ENCODE measurements at regions not wholly inside any gene's neighbourhood (a gene's known extent, or its start where the extent isn't known, plus 50 kb on each side); places are given as distances from the start of the nearest gene placed in this dataset.

DNA sequence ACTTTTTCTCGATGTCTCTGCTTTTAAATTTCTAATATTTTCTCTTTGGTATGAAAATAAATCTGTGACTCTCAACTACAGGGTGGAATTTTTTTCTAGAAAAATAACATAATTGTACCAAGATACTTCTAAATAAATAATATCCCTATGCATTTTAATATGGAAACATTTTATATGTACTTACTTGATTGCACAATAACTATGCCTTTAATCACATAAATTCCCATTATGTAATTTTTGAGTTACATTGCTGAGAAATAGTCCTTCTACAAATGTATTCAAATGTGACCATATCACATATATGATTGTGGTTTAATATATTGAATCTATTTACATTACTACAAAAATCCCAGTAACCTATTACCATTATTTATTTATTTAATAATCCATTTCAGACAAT is 1543.3 kb upstream of the PABPC4L start:
- no peak for DNase-seq

DNA sequence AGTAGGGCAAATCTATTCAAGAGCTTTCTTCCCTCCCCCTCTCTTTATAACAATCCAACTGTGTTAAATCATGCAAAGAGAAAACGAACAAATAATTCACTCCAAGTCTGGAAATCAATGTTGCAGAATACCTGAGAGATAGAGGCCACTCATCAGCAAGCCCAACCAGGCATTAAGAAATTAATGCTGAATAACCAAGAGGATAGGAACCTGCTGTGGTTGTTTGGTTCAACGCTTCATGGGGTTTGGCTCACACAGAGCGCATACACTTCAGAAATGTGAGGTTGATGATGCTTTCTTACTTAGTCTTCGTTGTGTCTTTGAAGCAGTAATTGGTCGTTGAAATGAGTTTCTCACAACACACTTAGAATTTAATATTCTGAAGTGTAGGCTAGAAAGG is 1540.0 kb upstream of the PABPC4L start:
- no peak for DNase-seq

DNA sequence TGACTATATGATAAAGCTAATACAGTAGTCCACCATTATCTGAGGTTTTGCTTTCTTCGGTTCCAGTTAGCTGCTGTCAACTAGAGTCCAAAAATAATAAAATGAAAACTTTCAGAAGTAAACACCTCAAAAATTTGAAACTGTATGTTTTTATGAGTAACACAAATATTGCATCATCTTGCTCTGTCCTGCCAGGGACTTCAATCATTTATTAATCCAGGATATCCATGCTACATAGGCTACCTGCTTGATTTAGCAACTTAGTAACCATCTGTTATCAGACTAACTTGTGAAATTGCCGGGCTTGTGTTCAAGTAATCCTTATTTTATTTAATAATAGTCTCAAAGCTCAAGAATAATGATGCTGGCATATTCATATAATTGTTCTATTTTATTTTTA is 1537.8 kb upstream of the PABPC4L start:
- DNase-seq: no peak

DNA sequence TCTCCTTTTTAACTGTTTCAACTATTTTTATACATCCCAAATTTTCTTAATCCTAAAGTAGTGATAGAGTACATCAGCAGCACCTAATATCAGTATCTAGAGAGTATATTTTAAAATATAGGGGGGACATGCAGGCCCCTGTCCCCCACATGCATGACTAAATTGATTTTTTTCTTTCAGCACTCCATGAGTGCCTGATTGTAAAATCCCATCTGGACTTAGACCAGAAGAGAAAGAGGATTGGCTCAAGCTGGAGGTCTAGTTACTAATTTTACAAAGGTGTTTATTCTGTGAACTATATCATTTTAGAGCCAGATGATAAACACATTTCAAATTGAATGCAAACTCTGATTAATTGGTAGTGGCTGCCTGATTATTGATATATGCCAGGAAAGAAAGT is 1533.9 kb upstream of the PABPC4L start:
- no peak for DNase-seq

DNA sequence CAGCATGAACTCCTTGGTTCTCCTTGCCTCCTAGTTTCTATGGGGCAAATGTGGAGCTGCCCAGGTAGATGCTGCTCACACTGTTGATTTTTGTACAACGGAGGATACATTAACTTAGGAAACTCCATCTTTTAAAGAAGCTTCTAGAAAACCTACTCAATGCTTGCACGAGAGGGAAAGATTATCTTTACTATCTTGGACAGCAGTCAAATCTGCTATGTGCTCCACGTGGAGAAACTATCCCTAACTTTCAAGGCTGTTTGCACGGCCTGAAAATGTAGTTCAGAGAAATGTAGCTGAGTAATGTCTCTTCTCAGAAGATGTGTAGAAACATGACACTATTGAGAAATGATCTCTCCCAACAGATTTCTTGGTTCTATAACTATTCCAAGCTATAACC is 1530.9 kb upstream of the PABPC4L start:
- DNase-seq: no peak

DNA sequence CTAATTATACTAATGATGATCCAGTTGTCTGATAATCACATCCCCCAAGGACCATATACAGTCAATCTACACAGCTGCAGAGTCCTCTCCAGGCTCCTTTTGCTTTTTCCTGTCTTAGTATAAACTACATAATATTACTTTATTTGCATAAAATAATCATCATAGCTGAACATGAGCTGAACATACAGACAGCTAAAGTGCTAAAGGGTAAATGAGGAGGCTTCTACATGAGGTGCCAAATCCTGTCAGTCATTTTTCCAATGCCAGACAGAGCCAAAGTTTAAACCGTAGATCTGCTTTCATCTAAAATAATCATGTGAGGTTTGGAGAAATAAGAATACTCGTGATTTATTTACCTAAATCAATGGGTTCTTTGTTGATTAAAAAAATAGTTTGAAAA is 1530.1 kb upstream of the PABPC4L start:
- DNase-seq: no peak

DNA sequence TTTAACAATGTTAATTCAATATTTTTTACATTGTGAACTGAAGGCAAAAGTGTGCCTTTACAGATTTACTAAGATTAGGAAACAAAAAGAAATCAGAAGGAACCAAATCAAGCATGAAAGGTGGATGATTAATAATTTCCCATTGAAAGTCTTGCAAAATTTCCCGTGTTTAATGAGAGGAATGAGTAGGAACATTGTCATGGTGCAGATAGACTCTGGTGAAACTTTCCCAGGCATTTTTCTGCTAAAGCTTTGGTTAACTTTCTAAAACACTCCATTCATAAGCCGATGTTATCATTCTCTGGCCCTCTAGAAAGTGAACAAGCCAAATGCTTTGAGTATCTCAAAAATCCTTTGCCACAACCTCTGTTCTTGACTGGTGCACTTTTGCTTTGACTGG is 1522.8 kb upstream of the PABPC4L start:
- DNase-seq: no peak

DNA sequence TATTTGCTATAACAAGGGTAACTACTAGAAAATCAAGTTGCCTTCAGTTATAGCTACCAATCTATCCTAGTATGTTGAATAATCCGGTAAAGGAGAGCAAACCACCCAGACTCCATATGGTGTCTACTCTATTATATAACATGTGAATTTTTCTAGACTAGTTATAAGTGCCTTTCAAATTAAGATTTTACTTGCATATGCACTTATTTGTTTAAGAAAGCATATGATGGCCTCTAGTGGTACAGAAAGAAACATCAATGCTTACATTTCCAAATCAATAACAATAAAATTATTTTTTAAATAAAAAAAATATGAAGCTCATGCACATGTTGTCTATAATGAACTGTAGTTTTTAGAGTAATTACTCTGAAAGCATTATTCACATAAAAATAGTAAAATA is 1516.4 kb upstream of the PABPC4L start:
- no peak for DNase-seq

DNA sequence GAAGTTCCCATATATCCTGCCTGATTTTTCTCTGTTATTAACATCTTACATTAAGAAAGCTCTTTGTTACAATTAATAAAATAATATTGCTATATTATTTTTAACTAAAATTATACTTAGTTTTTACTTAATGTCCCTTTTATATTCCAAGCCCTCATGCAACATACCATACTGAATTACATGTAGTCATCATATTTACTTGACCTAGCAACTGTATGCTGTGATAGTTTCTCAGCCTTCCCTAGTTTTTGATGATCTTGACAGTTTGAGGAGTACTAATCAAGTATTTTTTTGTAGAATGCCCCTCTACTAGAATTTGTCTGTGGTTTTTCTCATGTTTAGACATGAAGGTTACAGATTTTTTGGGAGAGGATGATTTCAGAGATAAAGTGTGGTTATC is 1503.8 kb upstream of the PABPC4L start:
- no peak for DNase-seq

DNA sequence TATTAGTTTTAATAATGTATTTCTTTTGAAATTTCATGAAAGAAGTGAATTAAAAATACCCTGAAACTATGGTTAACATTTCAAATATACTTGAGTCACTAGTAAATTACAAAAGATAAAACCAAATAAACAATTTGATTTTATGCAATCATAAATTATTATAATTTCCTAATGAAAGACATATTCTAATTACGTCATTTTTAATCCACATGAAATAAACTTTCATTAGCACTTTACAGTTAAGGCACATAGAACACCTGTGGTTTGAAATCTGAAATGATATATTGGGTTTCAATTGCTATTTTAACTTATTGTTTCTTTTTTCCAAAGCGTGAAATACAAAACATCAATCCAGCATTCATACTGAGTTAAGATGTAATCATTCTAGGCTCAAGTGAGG is 1492.5 kb upstream of the PABPC4L start:
- no peak for DNase-seq

DNA sequence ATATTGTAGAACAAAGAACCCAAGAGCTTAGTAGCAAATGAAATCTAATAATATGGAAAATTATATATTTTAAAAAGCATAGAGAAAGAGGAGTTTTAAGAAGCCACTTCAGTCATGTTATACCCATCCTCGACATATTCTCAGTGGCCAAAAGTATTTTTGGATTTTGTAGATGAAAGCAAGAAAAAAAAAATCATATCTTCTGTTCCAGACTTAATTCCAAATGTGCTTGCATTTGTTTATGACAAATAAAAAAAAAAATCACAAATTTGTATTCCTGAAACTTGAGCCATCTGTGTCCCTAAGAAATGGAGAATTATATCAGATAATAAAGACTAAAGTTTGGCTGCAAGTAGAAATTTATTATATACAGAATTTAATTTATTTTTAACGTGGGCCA is 1482.4 kb upstream of the PABPC4L start:
- DNase-seq: no peak

DNA sequence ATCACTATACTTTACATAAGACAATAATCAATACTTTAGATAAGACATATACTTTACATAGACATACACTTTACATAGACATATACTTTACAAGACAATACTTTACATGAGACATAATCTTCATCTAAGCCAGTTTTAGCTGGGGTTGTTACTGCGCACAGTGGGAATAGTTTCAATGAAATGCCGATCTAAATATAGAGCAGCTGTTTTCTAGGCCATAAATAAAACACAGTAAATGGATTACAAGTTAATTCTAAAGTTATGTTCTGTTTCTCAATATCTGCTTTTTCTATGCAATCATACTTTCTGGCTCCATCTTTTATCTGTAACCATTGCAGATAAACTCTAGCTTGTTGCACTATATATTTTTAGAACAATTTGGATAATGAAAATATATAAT is 1470.6 kb upstream of the PABPC4L start:
- DNase-seq: no peak

DNA sequence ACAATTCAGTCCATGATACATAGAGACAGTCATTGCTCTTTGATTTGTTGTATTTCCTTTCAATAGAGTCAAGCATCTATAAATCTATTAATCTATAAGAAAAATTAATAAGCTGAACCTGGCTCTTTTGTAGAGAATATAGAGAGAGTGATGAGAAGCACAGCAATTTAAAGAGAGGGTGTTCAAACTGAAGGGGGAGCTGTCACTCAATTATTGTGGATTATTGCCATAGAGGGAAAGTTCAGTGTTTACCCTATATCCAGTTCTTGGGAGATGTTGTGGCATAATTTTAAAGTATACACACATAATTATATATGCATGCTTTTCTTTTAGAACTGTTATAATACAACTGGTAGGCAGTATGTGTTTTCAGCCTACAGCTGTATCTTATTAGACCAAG is 1469.0 kb upstream of the PABPC4L start:
- no peak for DNase-seq
